Left colon (tissue), 2 donors: ENCODE measurements at regions not wholly inside any gene's neighbourhood (a gene's known extent, or its start where the extent isn't known, plus 50 kb on each side); places are given as distances from the start of the nearest gene placed in this dataset.
"Not testable (repeated sequence)": the region's sequence is repeated elsewhere in the genome, so short reads cannot be mapped to it uniquely, and the experiment has no call there.

Experiments
- ATAC-seq: fragments of 200-7000 bp; cut with Tn5 transposase; one replicate; pipeline ENCODE4 v1.9.1; 2020; ENCODE audit warnings: mild to moderate bottlenecking, moderate library complexity
- DNase-seq, 2 donors: peaks; one replicate each; pipeline ENCODE4 v3.0.0-alpha.2; 2020
- intact Hi-C, 2 donors: fragments of 100-400 bp; cut with DNase I in 1 of 2; cut with micrococcal nuclease in 1 of 2; formaldehyde crosslinking; loops; one replicate each; pipeline versions ENCODE4 v1.11.2 to v1.14.0; 2022; cut with DNase I, micrococcal nuclease
- donor health status: DM: no; HTN: no; CAD: no.
- donor health status: DM: yes; HTN: yes; CAD: no.

DNA sequence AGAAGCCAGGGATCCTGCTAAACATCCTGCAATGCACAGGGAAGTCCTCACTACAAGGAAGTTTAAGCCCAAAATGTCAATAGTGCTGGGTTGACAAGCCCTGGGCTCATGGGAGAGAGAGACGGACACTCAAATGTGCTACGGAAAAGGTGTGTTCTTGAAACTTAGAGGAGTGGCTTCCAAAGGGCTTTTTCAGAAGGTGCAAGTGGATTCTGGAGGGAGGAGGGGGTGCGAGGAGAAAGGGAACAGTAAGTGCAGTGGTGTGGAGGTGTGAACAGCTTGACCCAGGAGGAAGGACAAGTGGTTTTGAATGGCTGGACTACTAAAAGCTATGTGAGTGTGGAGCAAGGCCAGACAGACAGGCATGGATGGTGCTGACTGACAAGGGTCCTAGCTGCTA lies 50.4 kb upstream of the CECR2 start:
- DNase-seq (no peak), ATAC-seq (peak; percentile 30)
- intact Hi-C loops = no loop called here

DNA sequence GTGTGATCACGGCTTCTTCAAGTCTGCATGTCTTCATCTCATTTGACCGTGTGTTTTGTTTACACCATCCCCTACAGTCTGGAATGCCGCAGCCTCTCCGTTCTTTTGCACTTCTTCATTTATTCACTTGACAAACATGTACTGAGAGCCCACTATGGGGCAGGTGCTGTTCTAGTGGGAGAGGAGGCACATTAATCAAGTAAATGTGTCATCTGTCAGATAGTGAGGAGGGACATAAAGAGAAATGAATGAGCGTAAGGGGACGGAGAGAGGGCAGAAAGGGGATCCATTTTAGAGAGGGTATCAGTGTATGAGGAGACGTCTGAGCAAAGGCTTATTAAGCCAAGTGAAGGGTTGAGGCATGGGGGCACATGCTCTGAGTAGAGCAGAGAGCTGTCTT lies 54.0 kb upstream of the CECR2 start:
- DNase-seq (no peak), ATAC-seq (no peak)
- intact Hi-C loops = no loop called here

DNA sequence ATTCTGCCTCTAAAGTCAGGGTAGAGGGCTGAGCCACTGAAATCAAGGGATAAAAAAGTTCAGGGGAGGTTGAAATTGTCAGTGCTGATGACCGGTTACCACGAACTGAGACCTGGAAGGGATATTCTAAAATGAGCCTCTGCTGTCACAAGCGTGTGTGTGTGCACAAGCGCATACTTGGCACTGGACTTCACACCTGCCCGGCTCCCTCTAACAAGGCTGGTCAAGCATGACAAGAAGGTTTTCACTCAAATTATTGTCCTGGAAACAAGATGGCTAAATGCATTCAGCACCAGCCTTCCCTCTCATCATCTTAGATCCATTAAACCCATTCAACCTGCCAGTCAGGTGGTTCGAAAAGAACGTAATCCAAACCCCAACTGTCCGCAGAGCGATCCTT lies 54.8 kb upstream of the CECR2 start:
- intact Hi-C loops = no loop called here
- ATAC-seq (no peak), DNase-seq (no peak)

DNA sequence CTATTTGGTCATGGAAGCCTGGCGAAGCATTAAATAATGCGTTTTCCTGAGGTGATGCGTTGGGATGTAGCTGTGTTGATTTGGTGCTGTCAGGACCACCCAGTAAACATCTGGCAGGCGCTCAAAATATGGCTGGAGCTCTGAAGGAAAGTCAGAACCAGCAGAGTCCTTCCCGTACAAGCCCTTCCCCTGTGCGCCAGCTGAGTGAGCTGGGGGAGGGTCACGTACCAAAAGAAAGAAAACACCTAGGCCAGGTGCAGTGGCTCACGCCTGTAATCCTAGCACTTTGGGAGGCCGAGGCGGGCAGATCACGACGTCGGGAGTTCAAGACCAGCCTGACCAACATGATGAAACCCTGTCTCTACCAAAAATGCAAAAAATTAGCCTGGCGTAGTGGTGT lies 55.6 kb upstream of the CECR2 start:
- ATAC-seq (no peak), DNase-seq (no peak)
- intact Hi-C loops = no loop called here

DNA sequence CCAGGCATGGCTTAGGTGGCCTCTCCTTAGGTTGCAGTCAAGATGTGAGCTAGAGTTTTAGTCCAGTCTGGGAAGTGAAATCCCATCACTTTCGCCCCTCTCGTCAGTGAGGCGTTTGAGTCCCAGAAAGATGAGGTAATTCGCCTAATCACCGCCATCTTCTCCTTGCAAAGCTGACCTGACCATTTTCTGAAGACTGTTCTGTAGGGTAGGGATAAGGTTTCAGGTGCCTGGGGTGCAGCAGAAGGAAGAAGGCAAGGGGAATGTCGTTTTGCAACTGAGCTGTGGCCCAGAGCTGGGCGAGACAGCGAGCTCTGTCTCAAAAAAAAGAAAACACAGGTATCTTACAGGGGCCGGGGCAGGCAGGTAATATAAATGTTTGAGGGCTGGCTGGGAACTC lies 61.7 kb upstream of the CECR2 start:
- DNase-seq (no peak), ATAC-seq (no peak)
- intact Hi-C loops = no loop called here

DNA sequence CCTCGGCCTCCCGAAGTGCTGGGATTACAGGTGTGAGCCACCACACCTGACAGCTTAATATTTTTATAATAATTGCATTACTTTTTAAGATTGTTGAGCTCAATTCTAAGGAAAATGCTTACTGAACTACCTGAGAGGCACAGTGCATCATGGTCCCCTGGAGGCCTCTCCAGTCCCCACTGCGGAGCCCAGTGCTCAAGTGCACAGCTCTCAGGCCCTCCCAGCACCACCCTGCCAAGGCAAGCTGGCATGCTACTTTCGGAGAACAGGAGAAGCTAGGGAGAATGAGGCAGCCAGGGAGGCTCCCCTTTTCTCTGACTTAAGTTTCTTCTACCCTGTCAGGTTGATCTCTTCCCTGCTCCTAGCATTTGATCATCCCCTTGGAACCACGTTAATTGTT lies 64.2 kb upstream of the CECR2 start:
- intact Hi-C loops = no loop called here

DNA sequence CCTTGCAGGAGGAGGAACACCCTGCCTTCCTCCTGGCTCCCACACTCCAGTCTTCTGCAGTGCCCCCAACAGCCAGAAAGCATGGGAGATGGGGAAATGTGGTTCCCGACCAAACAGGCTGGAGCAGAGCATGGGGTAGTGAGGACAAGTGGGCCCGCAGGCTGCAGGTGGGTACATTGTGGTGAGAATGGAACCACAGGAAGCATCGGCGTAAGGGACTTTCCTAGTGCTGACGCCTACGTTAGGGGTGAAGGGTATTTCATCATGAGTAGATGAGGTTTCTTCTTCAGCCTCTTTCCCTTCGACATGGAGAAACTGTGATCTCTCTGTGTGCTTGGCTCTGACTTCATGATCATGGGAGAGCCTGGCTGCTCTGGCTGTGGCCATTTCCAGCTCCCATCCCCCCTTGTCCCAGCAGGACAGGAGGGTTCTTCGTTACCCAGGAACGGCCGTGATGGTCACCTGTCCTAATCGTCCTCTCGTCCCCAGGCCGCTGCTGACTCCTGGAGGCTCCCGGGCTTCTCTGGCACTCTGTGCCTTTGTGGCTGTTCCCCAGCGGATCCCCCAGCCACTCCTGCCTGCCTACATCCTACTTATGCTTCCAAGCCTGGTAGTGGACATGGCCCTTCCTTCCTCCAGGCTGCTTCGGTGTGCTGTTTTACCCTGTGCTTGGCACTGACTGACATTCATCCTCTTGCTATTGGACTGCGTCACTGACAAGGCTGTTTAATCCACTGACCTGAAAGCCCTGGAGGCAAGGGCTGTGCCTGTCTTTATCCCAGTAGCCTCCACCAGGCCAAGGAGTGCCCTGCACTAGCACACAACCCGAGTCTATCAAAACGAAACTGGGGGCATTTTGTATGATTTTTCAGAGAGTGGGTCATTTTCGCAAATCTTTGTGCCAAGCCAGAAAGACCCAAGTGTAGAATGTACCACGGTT lies 65.2 kb upstream of the CECR2 start:
- ATAC-seq = no peak
- intact Hi-C loops = no loop called here

More for the DNA sequence above, 64.2 kb upstream of the CECR2 start:
- ATAC-seq (no peak), DNase-seq (no peak)

DNA sequence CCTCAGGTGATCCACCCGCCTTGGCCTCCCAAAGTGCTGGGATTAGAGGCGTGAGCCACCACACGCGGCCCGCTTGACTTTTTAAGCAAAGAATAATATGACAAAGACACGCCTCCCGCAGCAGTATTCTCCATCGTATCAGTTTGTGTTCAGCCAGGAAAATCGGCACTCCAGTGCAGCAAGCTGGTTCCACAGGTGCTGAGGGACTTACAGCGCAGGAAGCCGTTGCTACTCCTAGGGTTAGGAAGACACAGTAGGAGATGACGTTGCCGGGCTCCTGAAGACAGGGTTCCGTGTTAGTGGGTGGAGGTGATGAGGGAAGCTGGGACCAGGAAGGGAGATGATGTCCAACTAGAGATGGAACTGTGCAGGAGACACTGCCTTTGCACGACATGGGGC lies 65.8 kb upstream of the CECR2 start:
- intact Hi-C loops = no loop called here
- ATAC-seq (no peak), DNase-seq (no peak)

More for the DNA sequence above, 65.2 kb upstream of the CECR2 start:
- peak in 1 of 2 donors; percentile 19 for DNase-seq

DNA sequence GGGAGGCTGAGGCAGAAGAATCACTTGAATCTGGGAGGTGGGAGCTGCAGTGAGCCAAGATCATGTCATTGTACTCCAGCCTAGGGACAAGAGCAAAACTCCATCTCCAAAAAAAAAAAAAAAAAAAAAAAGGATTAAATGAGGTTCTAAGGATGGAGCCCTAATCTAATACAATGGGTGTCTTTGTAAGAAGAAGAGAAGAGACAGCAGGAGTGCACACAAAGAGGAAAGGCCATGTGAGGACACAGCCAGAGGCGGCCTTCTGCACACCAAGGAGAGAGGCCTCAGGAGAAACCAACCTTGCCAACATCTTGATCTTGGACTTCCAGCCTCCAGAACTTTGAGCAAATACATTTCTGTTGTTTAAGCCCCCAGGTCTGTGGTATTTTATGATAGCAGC lies 66.6 kb upstream of the CECR2 start:
- no peak for DNase-seq
- intact Hi-C loops = no loop called here

DNA sequence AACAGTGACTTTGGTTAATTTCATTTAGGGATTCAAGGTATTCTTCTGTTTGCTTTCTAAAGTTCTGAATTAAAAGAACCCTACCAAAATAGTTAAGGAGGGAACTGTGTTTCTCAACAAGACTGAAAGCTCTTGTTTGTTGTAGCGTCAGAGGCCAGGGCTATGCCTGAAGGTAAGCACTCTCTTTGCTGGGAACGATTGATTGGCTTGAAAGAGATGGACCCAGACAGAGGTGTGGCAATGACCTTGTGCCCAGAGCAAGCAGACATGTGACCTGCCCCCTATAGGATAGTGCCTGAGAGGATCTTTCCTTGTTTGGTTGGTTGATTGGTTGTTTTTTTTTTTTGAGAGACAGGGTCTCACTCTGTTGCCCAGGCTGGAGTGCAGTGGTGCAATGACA lies 68.3 kb upstream of the CECR2 start:
- ATAC-seq = no peak

More for the DNA sequence above, 66.6 kb upstream of the CECR2 start:
- no peak for ATAC-seq

DNA sequence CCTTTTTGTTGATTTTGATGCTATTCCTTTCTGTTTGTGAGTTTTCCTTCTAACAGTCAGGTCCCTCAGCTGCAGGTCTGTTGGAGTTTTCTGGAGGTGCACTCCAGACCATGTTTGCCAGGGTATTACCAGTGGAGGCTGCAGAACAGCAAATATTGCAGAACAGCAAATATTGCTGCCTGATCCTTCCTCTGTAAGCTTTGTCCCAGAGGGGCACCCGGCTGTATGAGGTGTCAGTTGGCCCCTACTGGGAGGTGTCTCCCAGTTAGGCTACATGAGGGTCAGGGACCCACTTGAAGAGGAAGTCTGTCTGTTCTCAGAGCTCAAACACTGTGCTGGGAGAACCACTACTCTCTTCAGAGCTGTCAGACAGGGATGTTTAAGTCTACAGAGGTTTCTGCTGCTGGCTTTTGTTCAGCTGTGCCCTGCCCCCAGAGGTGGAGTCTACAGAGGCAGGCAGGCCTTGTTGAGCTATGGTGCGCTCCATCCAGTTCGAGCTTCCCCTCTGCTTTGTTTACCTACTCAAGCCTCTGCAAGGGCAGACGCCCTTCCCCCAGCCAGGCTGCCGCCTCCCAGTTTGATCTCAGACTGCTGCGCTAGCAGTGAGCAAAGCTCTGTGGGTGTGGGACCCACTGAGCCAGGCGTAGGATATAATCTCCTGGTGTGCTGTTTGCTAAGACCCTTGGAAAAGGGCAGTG lies 70.3 kb upstream of the CECR2 start:
- intact Hi-C loops, DNase-seq, ATAC-seq: not testable (repeated sequence)

More for the DNA sequence above, 68.3 kb upstream of the CECR2 start:
- DNase-seq = no peak
- intact Hi-C loops = no loop called here

DNA sequence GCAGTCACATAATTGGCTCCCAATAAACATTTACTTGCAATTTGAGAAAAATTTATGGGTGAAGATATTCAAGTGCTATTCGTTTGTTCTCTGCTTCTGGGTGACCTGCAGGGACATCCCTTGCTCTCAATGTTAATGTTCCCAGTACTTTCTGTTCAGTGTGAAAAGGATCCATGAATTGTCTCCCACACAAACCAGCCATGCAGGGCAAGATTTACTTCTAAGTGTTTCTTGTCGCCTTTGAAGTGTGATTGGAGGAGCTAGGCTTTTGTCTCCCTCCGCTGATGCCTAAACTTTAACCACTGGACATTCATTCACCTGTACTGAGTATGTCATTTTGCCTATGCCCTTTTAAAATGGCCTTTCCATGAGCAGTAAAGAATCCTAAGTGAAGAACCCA lies 66.4 kb upstream of the ADA2 start:
- intact Hi-C loops = no loop called here
- ATAC-seq (no peak), DNase-seq (no peak)

DNA sequence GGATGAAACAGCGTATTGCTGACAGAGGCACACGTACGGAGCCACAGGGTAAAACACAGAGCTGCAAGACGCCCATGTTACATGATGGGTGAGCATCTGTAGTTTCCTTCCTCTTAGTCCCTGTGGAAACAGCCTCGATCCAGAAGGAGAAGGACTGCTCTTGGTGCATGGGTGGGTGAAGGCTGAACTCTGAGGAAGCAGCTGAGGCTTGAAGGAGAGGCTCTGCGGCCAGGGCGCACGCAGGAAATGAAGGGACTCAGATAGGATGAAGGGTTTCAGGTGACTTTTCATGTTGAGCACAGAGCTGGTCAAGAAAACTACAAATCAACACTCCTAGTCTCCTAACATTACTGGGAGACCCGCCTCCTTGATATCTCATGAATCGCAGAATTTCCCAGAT lies 65.7 kb upstream of the ADA2 start:
- no peak for DNase-seq
- intact Hi-C loops = no loop called here
- ATAC-seq = no peak

DNA sequence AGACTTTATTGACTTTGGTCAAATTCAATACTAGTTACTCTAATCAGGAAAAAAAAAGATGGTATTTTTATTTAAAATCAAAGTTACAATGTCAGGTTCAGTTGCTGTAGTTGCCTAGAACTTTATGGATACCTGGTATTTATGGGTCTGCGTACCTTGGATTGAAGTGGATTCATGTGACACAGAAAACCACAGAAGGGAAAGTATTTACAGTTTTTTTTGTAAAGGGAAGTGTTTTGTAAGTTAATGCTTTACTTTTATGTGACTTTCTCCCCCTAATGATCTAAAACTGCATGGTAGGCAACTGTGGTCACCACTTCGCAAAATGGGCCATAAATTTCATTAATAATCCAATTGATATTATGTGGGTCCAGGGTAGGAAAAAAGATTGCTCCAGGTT lies 65.2 kb upstream of the ADA2 start:
- no peak for DNase-seq
- intact Hi-C loops = no loop called here
- ATAC-seq = no peak

DNA sequence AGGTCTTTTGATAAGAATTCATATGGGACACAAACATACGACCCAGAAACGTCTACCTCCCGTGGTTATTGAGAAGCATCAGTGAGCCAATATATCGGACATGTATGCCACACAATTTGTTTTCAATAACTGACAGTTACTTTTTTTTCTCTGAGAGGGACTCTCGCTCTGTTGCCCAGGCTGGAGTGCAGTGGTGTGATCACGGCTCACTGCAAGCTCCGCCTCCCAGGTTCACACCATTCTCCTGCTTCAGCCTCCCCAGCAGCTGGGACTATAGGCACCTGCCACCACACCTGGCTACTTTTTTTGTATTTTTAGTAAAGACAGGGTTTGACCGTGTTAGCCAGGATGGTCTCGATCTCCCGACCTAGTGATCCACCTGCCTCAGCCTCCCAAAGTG lies 64.6 kb upstream of the ADA2 start:
- DNase-seq, intact Hi-C loops, ATAC-seq: not testable (repeated sequence)

DNA sequence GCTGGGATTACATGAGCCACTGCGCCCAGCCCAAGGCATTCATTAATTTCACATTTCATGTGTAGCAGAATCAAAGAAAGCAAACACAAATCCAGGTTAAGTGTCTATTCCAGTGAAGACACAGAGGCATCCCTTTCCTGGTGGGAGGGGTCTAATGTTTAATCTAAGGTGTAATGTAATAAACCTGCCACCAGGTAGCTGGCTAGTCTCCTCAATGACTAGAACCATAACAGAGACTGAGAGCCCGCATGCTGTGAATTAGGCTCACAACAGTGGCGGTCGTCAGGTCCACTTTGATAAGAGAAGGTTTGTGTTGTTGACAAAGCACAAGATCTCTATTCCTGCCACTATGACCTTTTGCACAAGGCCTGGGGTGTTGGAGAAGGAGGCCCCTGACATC lies 64.2 kb upstream of the ADA2 start:
- intact Hi-C loops = no loop called here
- ATAC-seq (no peak), DNase-seq (no peak)

DNA sequence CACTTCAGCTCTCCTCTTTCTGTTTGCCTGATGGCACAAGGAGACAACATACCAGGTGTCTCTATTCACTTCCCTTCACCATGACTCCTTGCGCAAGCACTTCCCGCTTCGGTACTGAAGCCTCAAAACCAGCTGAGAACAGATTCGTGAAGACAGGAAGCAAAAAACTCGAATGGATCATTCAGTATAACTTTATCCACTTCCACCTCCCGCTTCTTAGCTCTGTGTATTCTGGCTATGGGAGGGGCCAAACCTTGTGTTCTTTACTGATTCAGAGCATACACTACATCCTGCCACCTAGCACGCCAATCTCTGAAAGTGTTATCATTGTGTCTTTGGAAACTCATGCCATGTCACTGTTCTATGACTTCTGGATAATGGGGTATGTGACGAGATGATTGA lies 62.2 kb upstream of the ADA2 start:
- intact Hi-C loops = no loop called here
- ATAC-seq = no peak
- peak in 1 of 2 donors; percentile 10 for DNase-seq

DNA sequence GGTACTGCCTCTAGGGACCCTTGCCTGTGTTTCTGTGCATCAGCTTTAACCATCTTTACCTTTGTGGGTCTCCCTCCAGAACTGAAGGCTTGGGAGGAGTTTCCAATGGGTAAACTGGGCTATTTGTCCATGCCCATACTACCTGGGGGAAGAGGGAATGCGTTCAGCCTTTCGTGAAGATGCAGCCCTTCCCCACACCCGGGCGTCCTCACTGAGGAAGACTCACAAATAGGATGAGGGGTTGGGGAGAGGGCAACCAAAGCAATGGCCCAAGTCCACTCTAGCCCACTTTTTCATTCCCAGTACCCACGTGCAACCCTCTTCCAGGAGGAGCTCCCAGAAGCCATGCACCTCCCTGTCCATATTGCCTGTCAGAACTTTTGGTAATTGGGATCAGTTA lies 61.8 kb upstream of the ADA2 start:
- DNase-seq = peak in 1 of 2 donors; percentile 4
- intact Hi-C loops = no loop called here
- ATAC-seq = no peak

DNA sequence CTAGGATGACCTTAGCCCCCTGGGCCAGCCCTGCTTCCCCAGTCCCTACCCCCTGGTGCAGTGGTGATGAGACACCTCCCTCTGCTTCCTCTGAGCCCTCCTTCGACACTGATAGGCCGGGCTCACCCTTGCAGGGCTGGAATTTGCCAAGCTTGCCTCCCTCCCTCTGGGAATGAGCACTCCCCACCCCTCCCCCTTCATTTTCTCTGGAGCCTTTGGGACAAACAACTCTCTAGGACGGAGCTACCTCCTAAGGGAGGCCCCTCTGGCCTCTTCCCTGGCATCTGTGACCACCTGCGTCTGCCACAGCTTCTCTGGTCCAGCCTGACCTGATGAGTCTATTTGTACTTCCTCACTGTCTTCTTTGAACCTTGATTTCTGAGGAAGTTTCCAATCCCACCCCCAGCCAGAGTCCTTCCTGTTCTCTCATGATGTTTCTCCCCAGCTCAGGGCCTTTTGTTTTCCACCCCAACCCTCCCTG lies 53.3 kb upstream of the ADA2 start:
- intact Hi-C loops = no loop called here
- DNase-seq (peak in 1 of 2 donors; percentile 16), ATAC-seq (no peak)
